ENCODE measurements at regions not wholly inside any gene's neighbourhood (a gene's known extent, or its start where the extent isn't known, plus 50 kb on each side); places are given as distances from the start of the nearest gene placed in this dataset.

GRCh38 chr5:133700251-133700650 is 87.9 kb upstream of the FSTL4 start:
- FAIRE-seq (no peak), DNase-seq (ENCODE audit: low read depth, low spot score) (no peak)
- TF ChIP-seq CTCF (optimal IDR thresholded peaks at IDR 0.05 in 1 of 3, IDR thresholded peaks at IDR 0.05 in 1 of 3, conservative IDR thresholded peaks at IDR 0.05 in 1 of 3; ENCODE audit: extremely low read depth in 1 of 3, insufficient read depth in 2 of 3, low read length in 3 of 3) = no peak
- no peak for TF ChIP-seq EZH2 (IDR thresholded peaks at IDR 0.05; ENCODE audit: low read length)
- Histone ChIP-seq H3K4me1 (ENCODE audit: control insufficient read depth, extremely low read depth, insufficient read depth, low read length) (no peaks in the 10 kb centered on the region), H3K27ac (ENCODE audit: control insufficient read depth, insufficient read depth, low read length) (no peak overlapping the region), H2AFZ (ENCODE audit: control insufficient read depth, low read length) (no peak overlapping the region), H3K9me3 (ENCODE audit: control insufficient read depth, low read depth, low read length) (no peaks in the 10 kb centered on the region), H3K4me2 (ENCODE audit: control insufficient read depth, extremely low read depth, insufficient read depth, low read depth, low read length) (no peak overlapping the region), H3K4me3 (ENCODE audit: control insufficient read depth in 2 of 3, extremely low read depth in 1 of 3, insufficient read depth in 2 of 3, low read depth in 1 of 3, low read length in 3 of 3) (no peak overlapping the region), H3K36me3 (ENCODE audit: control insufficient read depth in 2 of 2, extremely low read depth in 1 of 2, insufficient read depth in 2 of 2, low read length in 2 of 2) (no peaks in the 10 kb centered on the region), H3K27me3 (ENCODE audit: control insufficient read depth, extremely low read depth, insufficient read depth, low read length) (peaks cover 7% of the 10 kb centered on the region), H3K9ac (ENCODE audit: control insufficient read depth, extremely low read depth, insufficient read depth, low read length) (no peak overlapping the region), H3K79me2 (ENCODE audit: control insufficient read depth, insufficient read depth, low read length) (no peaks in the 10 kb centered on the region), H3K9me1 (ENCODE audit: control insufficient read depth, extremely low read depth, insufficient read depth, low read length) (no peaks in the 10 kb centered on the region), H4K20me1 (ENCODE audit: control insufficient read depth, extremely low read depth, insufficient read depth, low read length) (no peaks in the 10 kb centered on the region)
- dilution Hi-C loops (cut with MboI; ENCODE audit: extremely low pct_ligation_motif_present, low sequenced_read_pairs) = no loop called here

GRCh38 chr5:133698646-133699526 is 86.5 kb upstream of the FSTL4 start:
- no peaks in the 10 kb centered on the region for H3K36me3 ChIP-seq (ENCODE audit: control insufficient read depth in 2 of 2, extremely low read depth in 1 of 2, insufficient read depth in 2 of 2, low read length in 2 of 2)
- H3K9me1 ChIP-seq (ENCODE audit: control insufficient read depth, extremely low read depth, insufficient read depth, low read length) = no peaks in the 10 kb centered on the region
- H3K27ac ChIP-seq (ENCODE audit: control insufficient read depth, insufficient read depth, low read length) = no peak overlapping the region
- H3K4me1 ChIP-seq (ENCODE audit: control insufficient read depth, extremely low read depth, insufficient read depth, low read length) = no peaks in the 10 kb centered on the region
- dilution Hi-C loops (cut with MboI; ENCODE audit: extremely low pct_ligation_motif_present, low sequenced_read_pairs) = no loop called here
- DNase-seq (ENCODE audit: low read depth, low spot score) (no peak), FAIRE-seq (no peak)
- H3K79me2 ChIP-seq (ENCODE audit: control insufficient read depth, insufficient read depth, low read length) = no peaks in the 10 kb centered on the region
- peaks cover 4% of the 10 kb centered on the region for H3K27me3 ChIP-seq (ENCODE audit: control insufficient read depth, extremely low read depth, insufficient read depth, low read length)
- no peak overlapping the region for H2AFZ ChIP-seq (ENCODE audit: control insufficient read depth, low read length)
- TF ChIP-seq EZH2 (IDR thresholded peaks at IDR 0.05; ENCODE audit: low read length) = no peak
- no peak for TF ChIP-seq CTCF (optimal IDR thresholded peaks at IDR 0.05 in 1 of 3, IDR thresholded peaks at IDR 0.05 in 1 of 3, conservative IDR thresholded peaks at IDR 0.05 in 1 of 3; ENCODE audit: extremely low read depth in 1 of 3, insufficient read depth in 2 of 3, low read length in 3 of 3)
- no peak overlapping the region for H3K9ac ChIP-seq (ENCODE audit: control insufficient read depth, extremely low read depth, insufficient read depth, low read length)
- no peak overlapping the region for H3K4me3 ChIP-seq (ENCODE audit: control insufficient read depth in 2 of 3, extremely low read depth in 1 of 3, insufficient read depth in 2 of 3, low read depth in 1 of 3, low read length in 3 of 3)
- H4K20me1 ChIP-seq (ENCODE audit: control insufficient read depth, extremely low read depth, insufficient read depth, low read length) = no peaks in the 10 kb centered on the region
- H3K4me2 ChIP-seq (ENCODE audit: control insufficient read depth, extremely low read depth, insufficient read depth, low read depth, low read length) = no peak overlapping the region
- no peaks in the 10 kb centered on the region for H3K9me3 ChIP-seq (ENCODE audit: control insufficient read depth, low read depth, low read length)
